PC-9 (cell line): ENCODE measurements at regions not wholly inside any gene's neighbourhood (a gene's known extent, or its start where the extent isn't known, plus 50 kb on each side); places are given as distances from the start of the nearest gene placed in this dataset.

Experiments used
- CTCF ChIP-seq: fragments of 200-600 bp; sonication (generic); conservative IDR thresholded peaks from 2 replicates; pipeline ENCODE4 v1.6.1; 2017; ENCODE audit warnings: mixed run types, antibody characterized with exemption, mild to moderate bottlenecking, moderate library complexity
- EZH2 ChIP-seq: fragments of 200-600 bp; sonication (generic); IDR thresholded peaks from 2 replicates; pipeline ENCODE4 v1.8.0; 2017; ENCODE audit warnings: antibody characterized with exemption, low read depth

- TF ChIP-seq CTCF (no peak), EZH2 (no peak)
Observed at GRCh38 chr4:186825069-186825468, 101.4 kb upstream of the FAT1 start.
